NOMO-1 treated with DMSO at 0.1 percent for 48 hours (cell line): ENCODE measurements at regions not wholly inside any gene's neighbourhood (a gene's known extent, or its start where the extent isn't known, plus 50 kb on each side); places are given as distances from the start of the nearest gene placed in this dataset.
"Not testable (repeated sequence)": the region's sequence is repeated elsewhere in the genome, so short reads cannot be mapped to it uniquely, and the experiment has no call there.

Source experiments
- DNase-seq: peaks from one replicate; lab custom pipeline; 2025; ENCODE audit not compliant: unreplicated experiment; lab: John Stamatoyannopoulos, UW

DNA sequence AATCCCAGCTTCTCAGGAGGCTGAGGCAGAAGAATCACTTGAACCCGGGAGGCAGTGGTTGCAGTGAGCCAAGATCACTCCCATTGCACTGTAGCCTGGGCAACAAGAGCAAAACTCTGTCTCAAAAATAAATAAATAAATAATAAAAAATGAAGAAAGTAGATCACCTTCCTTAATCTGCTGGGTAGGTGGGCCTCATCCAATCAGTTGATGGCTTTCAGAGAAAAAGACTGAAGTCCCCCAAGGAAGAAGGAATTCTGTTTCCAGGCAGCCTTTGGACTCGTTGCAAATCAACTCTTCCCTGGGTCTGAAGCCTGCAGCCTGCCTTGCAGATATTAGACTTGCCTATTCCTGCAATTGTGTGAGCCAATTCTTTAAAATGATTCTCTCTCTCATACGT, 136.5 kb downstream of the TFCP2L1 start:
- no peak for DNase-seq

DNA sequence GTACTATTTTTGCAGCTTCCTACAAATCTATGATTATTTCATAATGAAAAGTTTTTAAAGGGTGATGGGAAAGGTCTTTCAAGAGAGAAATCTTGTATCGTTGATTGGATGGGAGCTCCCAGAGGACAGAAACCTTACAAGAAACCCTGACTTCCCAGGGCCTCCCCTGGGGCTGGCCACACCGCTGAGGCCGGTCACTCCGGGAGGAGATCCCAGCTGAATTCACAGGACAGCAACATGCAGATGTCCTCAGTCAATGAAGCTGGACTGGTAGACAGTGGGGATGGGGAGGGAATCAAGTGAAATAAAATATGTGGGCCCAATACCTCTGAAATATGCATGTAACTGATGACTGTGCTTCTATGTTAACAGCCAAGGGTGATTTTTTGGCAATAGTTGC, 135.6 kb downstream of the TFCP2L1 start:
- no peak for DNase-seq

DNA sequence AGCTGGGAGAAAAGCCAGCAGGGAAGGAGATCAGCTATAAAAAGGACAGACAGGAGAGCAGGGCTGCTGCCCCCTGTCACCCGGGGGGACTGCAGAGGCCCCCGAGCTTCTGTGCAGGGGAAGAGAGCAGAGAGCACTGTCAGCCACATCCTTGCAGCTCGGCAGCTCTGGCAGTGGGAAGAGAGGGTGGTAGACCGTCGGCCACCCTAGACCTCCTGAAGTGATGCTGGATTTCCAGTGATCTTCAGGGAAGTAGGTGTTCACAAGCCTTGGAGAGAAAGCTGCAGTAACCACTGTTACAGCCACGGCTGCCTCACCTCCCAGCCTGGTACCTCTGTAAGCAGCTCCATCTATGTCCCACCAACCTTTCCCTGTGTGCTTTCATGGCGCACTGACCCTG, 134.9 kb downstream of the TFCP2L1 start:
- no peak for DNase-seq

DNA sequence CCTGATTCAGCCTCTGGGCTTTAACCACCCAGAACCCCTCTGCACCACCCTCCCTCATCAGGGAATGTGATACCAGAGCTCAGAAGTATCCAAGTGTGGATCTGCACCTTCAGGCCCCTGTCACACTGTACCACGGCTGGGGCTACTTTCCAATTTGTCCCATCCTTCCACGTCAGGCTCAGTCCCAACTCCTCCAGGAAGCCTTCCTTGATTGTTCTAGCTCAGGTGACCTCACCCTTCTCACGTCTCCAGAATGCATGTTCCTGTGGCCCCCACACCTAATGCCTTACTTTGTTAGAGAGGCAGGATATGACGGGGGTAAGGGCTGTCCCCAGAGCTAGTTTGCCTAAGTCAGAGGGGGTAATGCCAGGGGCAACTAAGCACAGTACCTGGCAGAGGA, 134.3 kb downstream of the TFCP2L1 start:
- DNase-seq = no peak

DNA sequence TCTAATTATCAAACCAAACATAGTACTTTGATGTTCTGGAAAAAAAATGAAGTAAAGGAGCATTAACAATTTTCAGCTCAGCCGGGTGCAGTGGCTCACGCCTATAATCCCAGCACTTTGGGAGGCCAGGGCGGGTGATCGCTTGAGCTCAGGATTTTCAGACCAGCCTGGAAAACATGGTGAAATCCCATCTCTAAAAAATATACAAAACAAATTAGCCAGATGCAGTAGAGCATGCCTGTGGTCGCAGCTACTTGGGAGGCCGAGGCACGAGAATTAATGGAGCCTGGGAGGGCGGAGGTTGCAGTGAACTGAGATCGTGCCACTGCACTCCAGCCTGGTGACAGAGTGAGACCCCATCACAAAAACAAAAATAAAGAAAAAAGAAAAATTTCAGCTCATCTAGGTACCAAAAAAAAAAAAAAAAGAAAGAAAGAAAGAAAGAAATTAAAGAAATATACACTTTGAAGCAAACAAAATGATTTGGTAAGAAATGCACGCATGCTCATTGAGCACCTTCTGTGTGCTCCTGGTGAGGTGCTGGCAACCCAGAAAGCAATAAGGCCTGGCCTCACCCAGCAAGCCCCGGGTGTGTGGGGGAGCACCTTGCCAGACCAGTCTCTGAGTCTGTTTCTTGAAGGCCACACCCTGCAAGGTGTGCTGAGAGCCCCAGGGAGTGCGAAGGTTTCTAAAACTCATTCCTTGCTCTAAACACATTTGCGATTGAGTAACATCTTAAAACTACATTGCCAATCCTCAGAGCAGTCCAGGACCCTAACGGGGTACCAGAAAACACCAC, 133.5 kb downstream of the TFCP2L1 start:
- no peak for DNase-seq

DNA sequence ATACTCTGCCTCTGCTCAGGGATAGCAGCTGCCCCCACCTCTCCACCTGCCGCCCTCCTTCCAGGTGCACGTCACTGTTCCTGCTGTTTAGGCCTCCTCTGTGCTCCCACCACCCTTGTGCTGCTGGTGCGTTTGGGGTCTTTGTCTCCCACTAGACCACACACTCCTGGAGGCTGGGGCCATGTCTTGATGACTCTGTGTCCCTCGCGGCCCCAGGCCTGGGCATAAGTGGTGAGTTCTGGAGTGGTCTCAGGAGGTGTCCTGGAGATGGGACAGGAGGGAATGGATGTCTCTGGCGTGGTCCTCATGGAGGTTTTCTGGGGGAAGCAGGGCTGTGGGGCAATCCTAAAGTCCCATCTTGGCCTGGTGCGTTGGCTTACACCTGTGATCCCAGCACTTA, 132.1 kb downstream of the TFCP2L1 start:
- no peak for DNase-seq

DNA sequence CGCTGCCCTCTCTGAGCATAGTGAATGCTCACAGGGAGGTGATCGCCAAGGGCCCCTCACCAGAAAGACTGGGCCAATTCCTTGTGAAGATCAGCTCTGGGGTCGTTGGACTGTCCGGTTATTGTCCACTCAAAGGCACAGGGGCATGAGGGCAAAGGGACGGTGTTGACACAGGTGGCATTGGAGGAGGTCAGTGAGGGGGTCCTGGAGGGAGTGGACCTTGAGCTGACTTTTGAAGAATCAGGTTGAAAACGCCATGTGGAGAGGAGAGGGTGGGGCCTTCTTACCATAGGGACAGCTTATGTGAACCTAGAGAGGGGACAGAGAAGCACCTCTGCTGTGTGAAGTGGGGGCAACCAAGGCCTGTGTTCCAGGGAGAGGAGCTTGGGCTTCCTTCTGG, 131.5 kb downstream of the TFCP2L1 start:
- no peak for DNase-seq

DNA sequence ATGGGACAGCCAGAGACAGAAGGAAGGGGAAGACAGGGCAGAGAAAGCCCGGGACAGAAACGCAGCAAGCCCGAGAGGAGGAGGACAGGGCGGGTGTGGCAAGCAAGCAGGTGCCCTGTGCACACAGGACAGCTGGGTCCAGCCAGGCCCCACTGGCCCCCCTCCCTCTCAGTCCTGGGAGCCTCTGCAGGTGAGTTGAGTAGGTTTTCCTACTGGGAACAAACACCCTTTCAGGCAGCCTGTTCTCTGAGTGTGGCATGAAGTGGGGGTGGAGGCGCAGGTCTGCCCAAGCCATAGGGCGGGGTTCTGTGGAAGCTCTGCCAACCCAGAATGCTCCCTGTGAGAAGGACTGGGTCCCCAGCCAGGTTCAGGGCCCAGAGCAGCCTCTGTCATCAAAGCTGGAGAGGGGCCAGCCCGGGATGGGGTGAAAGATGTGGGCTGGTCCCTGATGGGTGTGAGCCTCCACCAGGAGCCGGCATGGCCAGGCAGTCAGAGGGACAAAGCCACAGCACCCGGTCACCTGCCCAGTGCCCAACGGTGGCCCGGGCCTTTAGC, 129.4 kb downstream of the TFCP2L1 start:
- DNase-seq = no peak

DNA sequence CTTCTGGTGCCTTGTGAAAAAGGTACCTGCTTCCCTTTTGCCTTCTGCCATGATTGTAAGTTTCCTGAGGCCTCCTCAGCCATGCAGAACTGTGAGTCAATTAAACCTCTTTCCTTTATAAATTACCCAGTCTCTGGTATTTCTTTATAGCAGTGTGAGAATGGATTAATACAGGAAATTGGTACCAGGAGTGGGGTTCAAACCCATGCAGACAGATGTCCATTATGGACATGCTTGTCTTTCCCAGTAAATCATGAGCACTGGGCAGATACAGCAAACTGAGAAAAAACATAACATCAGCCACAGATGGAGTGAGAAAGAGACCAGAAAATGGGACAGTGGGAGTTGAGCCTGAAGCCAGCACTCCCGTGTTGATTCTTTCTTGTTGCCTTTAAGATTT, 127.5 kb downstream of the TFCP2L1 start:
- not testable (repeated sequence) for DNase-seq

DNA sequence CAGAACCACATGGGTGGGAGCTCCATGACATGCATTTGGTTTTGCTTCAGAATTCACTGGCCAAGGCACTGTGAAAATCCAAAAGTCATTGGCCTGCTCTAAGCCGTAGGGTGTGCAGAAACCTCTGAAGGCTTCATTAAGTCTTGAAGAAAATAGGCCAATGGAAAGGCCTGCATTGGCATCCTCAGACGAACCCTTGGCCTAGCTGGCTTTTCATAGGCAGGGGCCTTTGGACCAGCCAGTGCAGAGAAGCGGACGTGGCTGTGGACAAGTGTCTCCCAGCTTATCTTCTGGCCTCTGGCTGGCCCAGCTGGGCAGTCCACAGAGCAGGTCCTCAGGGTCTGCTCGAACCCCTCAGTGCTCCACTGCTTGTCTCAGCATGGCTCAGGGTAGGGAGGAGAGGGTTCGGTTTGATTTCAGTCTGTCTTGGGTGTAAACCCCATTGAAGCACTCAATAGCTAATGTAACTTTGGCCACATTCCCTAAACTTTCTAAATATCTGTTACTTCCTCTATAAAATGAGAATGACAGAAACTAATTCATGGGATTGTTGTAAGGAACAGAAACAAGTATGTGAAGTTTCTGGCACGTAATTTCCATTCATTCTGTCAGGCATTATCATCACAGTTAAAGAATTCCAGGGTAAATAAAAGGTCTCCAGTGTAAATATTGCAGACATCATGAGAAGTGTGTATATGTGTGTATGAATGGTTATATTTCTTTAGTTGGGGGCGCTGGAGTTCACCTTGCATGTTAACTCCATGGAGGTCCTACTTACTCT, 125.5 kb downstream of the TFCP2L1 start:
- no peak for DNase-seq

DNA sequence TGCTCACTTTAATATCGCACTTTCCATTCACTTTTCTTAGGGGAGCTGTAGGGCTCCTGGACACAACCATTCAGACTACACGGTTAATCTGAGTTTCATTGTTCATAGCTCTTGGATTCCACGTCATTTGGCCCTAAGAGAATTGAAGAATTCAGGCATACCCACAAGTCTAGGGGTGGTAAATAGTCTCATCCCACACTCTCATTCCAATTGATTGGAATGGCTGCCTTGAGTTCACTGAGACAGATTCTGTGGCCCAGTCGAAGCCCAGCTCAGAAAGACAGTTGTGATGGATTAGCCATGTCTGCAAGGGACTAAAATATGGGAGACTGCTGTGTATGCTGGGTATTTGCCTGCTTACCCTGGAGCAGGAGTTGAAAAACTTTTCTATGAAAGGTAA, 124.6 kb downstream of the TFCP2L1 start:
- no peak for DNase-seq

DNA sequence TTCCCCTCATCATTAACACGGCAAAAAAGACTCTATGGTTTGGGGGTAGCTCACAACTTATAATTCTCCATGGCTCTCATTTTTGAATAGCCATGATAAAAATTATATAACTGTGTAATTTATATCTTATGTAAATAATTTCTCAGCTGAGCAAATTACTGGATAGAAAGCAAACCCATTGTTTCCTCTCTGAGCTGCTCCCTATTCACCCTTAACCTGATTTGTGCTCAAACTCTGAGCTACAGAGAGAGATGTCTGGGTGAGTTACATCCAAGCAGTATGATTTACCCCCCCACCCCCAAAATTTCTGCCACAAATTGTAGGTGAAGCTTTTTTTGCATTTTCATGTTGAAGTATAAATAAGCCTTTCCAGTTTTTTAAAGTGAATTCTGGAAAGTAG, 123.7 kb downstream of the TFCP2L1 start:
- no peak for DNase-seq

DNA sequence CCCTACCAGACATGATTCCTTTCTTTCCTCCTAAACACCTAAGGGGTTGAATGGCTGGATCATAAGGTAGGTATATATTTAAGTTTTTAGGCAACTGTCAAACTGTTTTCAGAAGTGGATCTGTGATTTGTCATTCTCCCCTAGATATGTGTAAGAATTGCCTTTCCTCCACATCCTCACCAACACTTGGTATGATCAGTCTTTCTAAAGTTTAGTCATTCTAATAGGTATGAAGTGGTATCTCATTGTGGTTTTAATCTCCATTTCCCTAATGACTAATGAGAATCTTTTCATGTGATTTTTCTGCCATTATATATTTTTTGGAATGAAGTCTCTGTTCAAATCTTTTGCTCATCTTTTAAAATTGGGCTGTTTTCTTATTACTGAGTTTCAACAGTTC, 122.1 kb downstream of the TFCP2L1 start:
- no peak for DNase-seq

DNA sequence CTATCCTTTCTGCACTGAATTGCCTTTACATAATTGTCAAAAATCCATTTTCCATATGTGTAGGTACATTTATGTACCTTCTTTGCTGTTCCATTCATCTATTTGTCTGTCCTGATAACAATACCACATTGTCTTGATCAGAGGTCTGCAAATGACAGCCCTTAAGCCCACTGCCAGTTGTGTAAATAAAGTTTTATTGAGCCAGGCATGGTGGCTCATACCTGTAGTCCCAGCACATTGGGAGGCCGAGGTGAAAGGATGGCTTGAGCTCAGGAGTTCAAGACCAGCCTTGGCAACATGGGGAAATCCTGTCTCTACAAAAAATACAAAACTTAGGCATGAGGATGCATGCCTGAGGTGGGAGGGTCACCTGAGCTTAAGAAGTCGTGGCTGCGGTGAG, 121.0 kb downstream of the TFCP2L1 start:
- DNase-seq = no peak

DNA sequence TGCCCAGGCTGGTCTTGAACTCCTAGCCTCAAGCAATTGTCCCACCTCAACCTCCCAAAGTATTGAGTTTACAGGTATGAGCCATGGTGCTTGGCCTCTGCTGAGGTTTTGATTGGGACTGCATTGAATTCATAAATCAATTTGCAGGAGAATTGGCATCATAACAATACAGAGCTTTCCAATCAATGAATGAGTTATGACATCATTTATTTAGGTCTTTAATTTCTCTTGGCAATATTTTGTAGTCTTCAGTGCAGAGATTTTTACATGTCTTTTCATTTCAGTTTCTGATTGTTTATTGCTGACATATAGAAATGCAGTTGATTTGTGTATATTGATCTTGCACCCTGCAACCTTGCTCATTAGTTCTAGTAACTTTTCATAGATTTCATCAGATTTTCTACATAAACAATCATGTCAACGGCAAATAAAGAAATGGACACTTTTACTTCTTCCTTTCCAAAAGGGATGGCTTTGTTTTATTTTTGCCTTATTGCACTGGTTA, 119.9 kb downstream of the TFCP2L1 start:
- DNase-seq = no peak
